GM23248 (cell line): ENCODE measurements at regions not wholly inside any gene's neighbourhood (a gene's known extent, or its start where the extent isn't known, plus 50 kb on each side); places are given as distances from the start of the nearest gene placed in this dataset.

Source experiments
- DNase-seq: peaks from one replicate; pipeline ENCODE4 v3.0.0-alpha.2; 2015
- H2AFZ ChIP-seq: fragments of 200-600 bp; sonication (generic); 2 replicates; pipeline ENCODE4 v1.6.1; 2016; ENCODE audit warnings: antibody characterized with exemption
- H3F3A ChIP-seq: fragments of 200-600 bp; sonication (generic); 2 replicates; pipeline ENCODE4 v1.6.1; 2016; ENCODE audit warnings: mild to moderate bottlenecking, antibody characterized with exemption, mixed run types; ENCODE audit not compliant: insufficient read depth
- H3K27ac ChIP-seq: fragments of 200-600 bp; sonication (generic); 2 replicates; pipeline ENCODE4 v1.5.1; 2016; ENCODE audit warnings: mild to moderate bottlenecking
- H3K27me3 ChIP-seq: fragments of 200-600 bp; sonication (generic); replicated peaks from 2 replicates; pipeline ENCODE4 v1.6.1; 2016; ENCODE audit warnings: mild to moderate bottlenecking; ENCODE audit not compliant: insufficient read depth
- H3K36me3 ChIP-seq: fragments of 200-600 bp; sonication (generic); 2 replicates; pipeline ENCODE4 v1.6.1; 2016; ENCODE audit warnings: low read depth, mild to moderate bottlenecking
- H3K4me1 ChIP-seq: fragments of 200-600 bp; sonication (generic); 2 replicates; pipeline ENCODE4 v1.6.1; 2016; ENCODE audit warnings: mild to moderate bottlenecking; ENCODE audit not compliant: insufficient read depth
- H3K4me2 ChIP-seq: fragments of 200-600 bp; sonication (generic); one replicate; pipeline ENCODE4 v1.6.1; 2016; ENCODE audit warnings: mild to moderate bottlenecking; ENCODE audit not compliant: unreplicated experiment
- H3K4me3 ChIP-seq: fragments of 200-600 bp; sonication (generic); 2 replicates; pipeline ENCODE4 v1.5.1; 2016; ENCODE audit warnings: mild to moderate bottlenecking
- H3K79me2 ChIP-seq: fragments of 200-600 bp; sonication (generic); 2 replicates; pipeline ENCODE4 v1.6.1; 2016; ENCODE audit warnings: mild to moderate bottlenecking; ENCODE audit not compliant: insufficient read depth
- H3K9ac ChIP-seq: fragments of 200-600 bp; sonication (generic); 2 replicates; pipeline ENCODE4 v1.6.1; 2016; ENCODE audit warnings: mild to moderate bottlenecking
- H3K9me2 ChIP-seq: fragments of 200-600 bp; sonication (generic); 2 replicates; pipeline ENCODE4 v1.6.1; 2016; ENCODE audit warnings: mixed run types, mild to moderate bottlenecking, moderate library complexity; ENCODE audit not compliant: insufficient read depth
- H3K9me3 ChIP-seq: fragments of 200-600 bp; sonication (generic); one replicate; pipeline ENCODE4 v1.6.1; 2017; ENCODE audit warnings: low read depth
- H4K20me1 ChIP-seq: fragments of 200-600 bp; sonication (generic); 2 replicates; pipeline ENCODE4 v1.6.0; 2016; ENCODE audit not compliant: insufficient read depth
- EZH2 ChIP-seq: fragments of 200-600 bp; sonication (generic); IDR thresholded peaks from 2 replicates; pipeline ENCODE4 v1.6.1; 2018; ENCODE audit warnings: antibody characterized with exemption, mild to moderate bottlenecking; ENCODE audit not compliant: insufficient read depth, poor library complexity, severe bottlenecking
- EZH2phosphoT487 ChIP-seq: fragments of 200-600 bp; sonication (generic); IDR thresholded peaks from 2 replicates; pipeline ENCODE4 v1.6.1; 2018; ENCODE audit warnings: antibody characterized with exemption, moderate library complexity, mild to moderate bottlenecking, low read depth; ENCODE audit not compliant: insufficient read depth
- WGBS, 2 experiments: methylation state at CpG; one replicate each; pipeline ENCODE4 v1.1.6; 2015 to 2017; ENCODE audit warnings: low lambda C conversion rate in 2 of 2, low coverage in 1 of 2; ENCODE audit errors: missing lambda C conversion rate in 2 of 2; 5-methylcytosine and 5-hydroxymethylcytosine counted together
- in situ Hi-C: fragments of 300-500 bp; cut with MboI; formaldehyde crosslinking; loops from 2 replicates; pipeline ENCODE4 v1.15.0; 2020

GRCh38 chr1:22253012-22253790 lies 110.3 kb upstream of the WNT4 start:
- in situ Hi-C loops, result no loop called here
- Histone ChIP-seq H4K20me1 (no peaks in the 10 kb centered on the region), H3K4me3 (0 out of 2 replicates have a peak overlapping the region, but pooled peaks have one; percentile 14), H3K27me3 (peaks cover 54% of the 10 kb centered on the region), H3K27ac (no peak overlapping the region), H3K9me3 (no peaks in the 10 kb centered on the region), H3F3A (no peaks in the 10 kb centered on the region), H3K9ac (no peak overlapping the region), H3K79me2 (no peaks in the 10 kb centered on the region), H3K4me2 (peak overlapping the region; percentile 47), H3K4me1 (peaks cover 19% of the 10 kb centered on the region), H3K9me2 (no peaks in the 10 kb centered on the region), H3K36me3 (no peaks in the 10 kb centered on the region), H2AFZ (no peak overlapping the region)
- DNase-seq, result peak; percentile 66
- TF ChIP-seq EZH2 (no peak), EZH2phosphoT487 (no peak)
- WGBS, 2 experiments, result 1 to 2% methylated on average over 15 to 16 of the region's 16 CpGs

- Histone ChIP-seq H3K9ac (no peak overlapping the region), H3K9me3 (no peaks in the 10 kb centered on the region), H3K79me2 (no peaks in the 10 kb centered on the region), H3K4me3 (no peak overlapping the region), H2AFZ (no peak overlapping the region), H3F3A (no peaks in the 10 kb centered on the region), H3K9me2 (no peaks in the 10 kb centered on the region), H3K27ac (no peak overlapping the region), H3K4me2 (no peak overlapping the region), H3K4me1 (peaks cover 19% of the 10 kb centered on the region), H3K36me3 (no peaks in the 10 kb centered on the region), H3K27me3 (peaks cover 40% of the 10 kb centered on the region), H4K20me1 (no peaks in the 10 kb centered on the region)
- no peak for TF ChIP-seq EZH2
- no peak for TF ChIP-seq EZH2phosphoT487
- no peak for DNase-seq
- in situ Hi-C loops, result no loop called here
- WGBS, 2 experiments, result 73 to 74% methylated on average over 7 of the region's 7 CpGs
Measured at GRCh38 chr1:22254756-22255155, 111.9 kb upstream of the WNT4 start.

GRCh38 chr1:22255341-22256212 lies 112.7 kb upstream of the WNT4 start:
- Histone ChIP-seq H3K4me1 (peaks cover 19% of the 10 kb centered on the region), H3K9me3 (no peaks in the 10 kb centered on the region), H3K36me3 (no peaks in the 10 kb centered on the region), H3K4me2 (no peak overlapping the region), H3K27ac (no peak overlapping the region), H3K9me2 (no peaks in the 10 kb centered on the region), H2AFZ (no peak overlapping the region), H4K20me1 (no peaks in the 10 kb centered on the region), H3K4me3 (no peak overlapping the region), H3K9ac (no peak overlapping the region), H3K27me3 (peaks cover 34% of the 10 kb centered on the region), H3K79me2 (no peaks in the 10 kb centered on the region), H3F3A (peaks cover under 1% of the 10 kb centered on the region; the same call in 1 of the 2 replicates)
- in situ Hi-C loops, result no loop called here
- DNase-seq, result no peak
- 82 to 89% methylated on average over 11 of the region's 11 CpGs for WGBS, 2 experiments
- TF ChIP-seq EZH2 (no peak), EZH2phosphoT487 (no peak)

- no peak overlapping the region for H2AFZ ChIP-seq
- DNase-seq, result no peak
- H3K27ac ChIP-seq, result no peak overlapping the region
- WGBS, 2 experiments, result 79 to 80% methylated on average over 3 of the region's 3 CpGs
- H4K20me1 ChIP-seq, result no peaks in the 10 kb centered on the region
- H3K9me2 ChIP-seq, result no peaks in the 10 kb centered on the region
- TF ChIP-seq EZH2, result no peak
- TF ChIP-seq EZH2phosphoT487, result no peak
- no peak overlapping the region for H3K9ac ChIP-seq
- in situ Hi-C loops, result no loop called here
- peaks cover 15% of the 10 kb centered on the region for H3K4me1 ChIP-seq
- peaks cover 3% of the 10 kb centered on the region; the same call in 1 of the 2 replicates for H3F3A ChIP-seq
- H3K4me2 ChIP-seq, result no peak overlapping the region
- H3K79me2 ChIP-seq, result no peaks in the 10 kb centered on the region
- no peaks in the 10 kb centered on the region for H3K9me3 ChIP-seq
- no peak overlapping the region for H3K4me3 ChIP-seq
- no peaks in the 10 kb centered on the region for H3K36me3 ChIP-seq
- peaks cover 28% of the 10 kb centered on the region for H3K27me3 ChIP-seq
Measured at GRCh38 chr1:22256213-22256512, 113.3 kb upstream of the WNT4 start.
